ENCODE measurements at regions not wholly inside any gene's neighbourhood (a gene's known extent, or its start where the extent isn't known, plus 50 kb on each side); places are given as distances from the start of the nearest gene placed in this dataset.

DNA sequence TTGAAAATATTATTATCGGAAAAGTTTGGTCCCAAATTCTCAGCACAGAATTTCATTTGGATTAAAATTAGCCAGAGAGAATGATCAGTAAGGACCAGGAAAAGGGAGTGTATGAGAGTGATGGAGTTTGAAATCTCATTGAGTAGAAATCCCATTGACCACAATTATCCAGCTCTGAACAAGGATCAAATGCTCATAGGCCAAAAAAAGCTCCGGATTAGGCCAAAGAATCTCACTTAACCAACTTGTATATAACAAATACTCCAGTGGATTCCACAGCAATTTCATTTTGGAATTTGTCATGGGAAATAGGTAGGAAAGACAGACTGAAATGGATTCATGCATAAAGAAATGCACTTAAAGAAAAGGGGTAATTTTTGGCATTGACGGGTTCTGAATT is 83.9 kb upstream of the SORBS2 start:
- no peak for TF ChIP-seq EZH2 (IDR thresholded peaks at IDR 0.05)
- TF ChIP-seq POLR2AphosphoS5 (IDR thresholded peaks at IDR 0.05; ENCODE audit: borderline replicate concordance, low read depth, low read length), result no peak
- no peak for TF ChIP-seq FOXP2 (optimal IDR thresholded peaks at IDR 0.05; ENCODE audit: control extremely low read depth, extremely low read length, insufficient read depth)
- Histone ChIP-seq H3K9me3 (ENCODE audit: low read depth, low read length) (no peaks in the 10 kb centered on the region), H3K27ac (no peak overlapping the region), H3K4me3 (no peak overlapping the region), H3K9ac (ENCODE audit: insufficient read length) (no peak overlapping the region), H3K36me3 (ENCODE audit: insufficient read depth, low read length) (no peaks in the 10 kb centered on the region)
- no peak for DNase-seq (ENCODE audit: low read depth, low spot score)

DNA sequence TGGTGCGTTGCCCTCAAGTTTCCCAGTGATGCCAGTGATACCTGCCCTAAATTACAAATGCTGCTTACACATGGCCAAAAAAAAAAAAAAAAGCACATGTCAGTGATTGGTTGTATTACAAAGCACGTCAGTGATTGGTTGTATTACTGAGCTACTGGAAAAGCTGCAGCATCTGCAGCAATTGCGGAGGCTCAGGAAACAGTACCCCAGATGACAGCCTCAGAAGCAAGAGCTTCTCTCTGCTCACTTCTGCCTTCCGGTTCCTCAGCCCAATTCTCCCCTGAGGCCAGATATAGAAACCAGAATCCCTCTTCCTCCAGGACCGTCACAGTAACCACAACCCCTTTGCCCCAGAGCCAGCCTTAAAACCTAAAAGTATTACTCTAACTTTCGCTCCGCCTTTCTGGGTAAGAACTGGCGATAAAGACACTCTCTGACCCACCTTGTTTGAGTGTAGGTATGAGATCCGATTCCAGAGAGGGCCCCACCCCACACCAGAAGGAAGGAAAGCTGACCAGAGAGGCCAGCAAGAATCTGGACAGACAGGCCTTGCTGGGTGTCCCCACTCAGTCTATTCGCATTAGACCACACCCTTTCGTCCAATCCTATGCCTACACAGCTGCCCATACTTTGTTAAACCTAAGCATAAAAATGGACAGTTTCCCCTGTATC is 85.0 kb upstream of the SORBS2 start:
- H3K9ac ChIP-seq (ENCODE audit: insufficient read length), result no peak overlapping the region
- no peak for DNase-seq (ENCODE audit: low read depth, low spot score)

DNA sequence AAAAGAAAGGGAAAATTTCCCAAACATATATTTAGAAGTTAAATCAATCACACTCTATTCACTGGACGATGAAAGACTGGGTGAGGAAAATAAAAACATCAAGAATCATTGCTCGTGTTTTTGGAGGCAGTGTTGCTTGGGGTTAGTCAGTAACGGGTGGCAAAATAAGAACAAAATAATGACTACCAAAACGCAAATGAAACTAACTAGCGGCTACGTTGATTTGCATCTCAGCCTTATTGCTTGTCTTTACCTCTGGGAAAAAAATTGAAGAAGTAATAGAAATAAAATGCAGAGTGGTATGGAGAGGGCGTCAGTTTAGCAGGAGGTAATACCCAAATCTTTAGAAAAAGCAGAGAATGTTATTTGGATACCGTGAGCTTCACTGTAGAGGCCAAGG is 86.4 kb upstream of the SORBS2 start:
- TF ChIP-seq POLR2AphosphoS5 (IDR thresholded peaks at IDR 0.05; ENCODE audit: borderline replicate concordance, low read depth, low read length), result no peak
- TF ChIP-seq EZH2 (IDR thresholded peaks at IDR 0.05), result no peak
- TF ChIP-seq FOXP2 (optimal IDR thresholded peaks at IDR 0.05; ENCODE audit: control extremely low read depth, extremely low read length, insufficient read depth), result no peak
- no peak overlapping the region for H3K9ac ChIP-seq (ENCODE audit: insufficient read length)

More for the DNA sequence above, 85.0 kb upstream of the SORBS2 start:
- TF ChIP-seq EZH2 (IDR thresholded peaks at IDR 0.05) (no peak), POLR2AphosphoS5 (IDR thresholded peaks at IDR 0.05; ENCODE audit: borderline replicate concordance, low read depth, low read length) (no peak), FOXP2 (optimal IDR thresholded peaks at IDR 0.05; ENCODE audit: control extremely low read depth, extremely low read length, insufficient read depth) (no peak)
- Histone ChIP-seq H3K4me3 (no peak overlapping the region), H3K27ac (no peak overlapping the region), H3K9me3 (ENCODE audit: low read depth, low read length) (no peaks in the 10 kb centered on the region), H3K36me3 (ENCODE audit: insufficient read depth, low read length) (no peaks in the 10 kb centered on the region)

DNA sequence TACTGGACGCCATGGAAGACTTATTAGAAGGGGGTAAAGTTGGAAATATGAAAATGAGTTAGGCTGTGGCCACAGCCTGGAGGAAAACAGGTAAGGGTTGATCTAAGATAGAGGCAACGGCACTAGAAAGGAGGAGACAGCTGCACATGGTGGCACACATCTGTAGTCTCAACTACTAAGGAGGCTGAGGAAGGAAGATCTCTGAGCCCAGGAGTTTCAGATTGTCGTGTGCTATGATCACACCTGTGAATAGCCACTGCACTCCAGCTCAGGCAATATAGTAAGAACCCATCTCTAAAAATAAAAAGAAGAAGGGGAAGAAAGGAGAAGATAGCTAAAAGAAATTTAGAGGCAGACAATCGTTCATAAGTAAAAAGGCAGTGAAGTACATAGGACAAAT is 87.8 kb upstream of the SORBS2 start:
- no peak overlapping the region for H3K4me3 ChIP-seq
- DNase-seq (ENCODE audit: low read depth, low spot score), result no peak
- no peak overlapping the region for H3K9ac ChIP-seq (ENCODE audit: insufficient read length)
- H3K27ac ChIP-seq, result no peak overlapping the region
- no peaks in the 10 kb centered on the region for H3K36me3 ChIP-seq (ENCODE audit: insufficient read depth, low read length)
- no peaks in the 10 kb centered on the region for H3K9me3 ChIP-seq (ENCODE audit: low read depth, low read length)
- no peak for TF ChIP-seq FOXP2 (optimal IDR thresholded peaks at IDR 0.05; ENCODE audit: control extremely low read depth, extremely low read length, insufficient read depth)

More for the DNA sequence above, 86.4 kb upstream of the SORBS2 start:
- Histone ChIP-seq H3K36me3 (ENCODE audit: insufficient read depth, low read length) (no peaks in the 10 kb centered on the region), H3K27ac (no peak overlapping the region), H3K9me3 (ENCODE audit: low read depth, low read length) (no peaks in the 10 kb centered on the region), H3K4me3 (no peak overlapping the region)
- DNase-seq (ENCODE audit: low read depth, low spot score), result no peak

DNA sequence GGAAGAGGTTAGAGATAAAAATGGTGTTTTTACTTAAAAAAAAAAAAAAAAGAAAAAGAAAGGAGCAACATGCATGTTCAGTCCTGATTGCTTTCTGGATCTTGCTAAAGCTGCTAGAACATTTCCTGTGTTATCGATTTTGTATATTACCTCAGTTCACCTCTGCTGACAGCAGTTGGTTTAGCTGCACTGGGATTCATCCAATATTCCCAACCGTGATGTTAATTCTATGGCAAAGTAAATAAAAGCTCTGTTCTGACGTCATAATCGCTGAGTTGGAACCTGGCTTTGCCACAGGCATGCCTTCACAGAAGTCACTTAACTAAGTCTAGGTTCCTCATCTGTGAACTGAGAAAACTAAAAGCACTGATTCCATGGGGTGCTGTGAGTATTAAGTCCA is 90.7 kb upstream of the SORBS2 start:
- no peak for DNase-seq (ENCODE audit: low read depth, low spot score)
- H3K4me3 ChIP-seq, result no peak overlapping the region

DNA sequence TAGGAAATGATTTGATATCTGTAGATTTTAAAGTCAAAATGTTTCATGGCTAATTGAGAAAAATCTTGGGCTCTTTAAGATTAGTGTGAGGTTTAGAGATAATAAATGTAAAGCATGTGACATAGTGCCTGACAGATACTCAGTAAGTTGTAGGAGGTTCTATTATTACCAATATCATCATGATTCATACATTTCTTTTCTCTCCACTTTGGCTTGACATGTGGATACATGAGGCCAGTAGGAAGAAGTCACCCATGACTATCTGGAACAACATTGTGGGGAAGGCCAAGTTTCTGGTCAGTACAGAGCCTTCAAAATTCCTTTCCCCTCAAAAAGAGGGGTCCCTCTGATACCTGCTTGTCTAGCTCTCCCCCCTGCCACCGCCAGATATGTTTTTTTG is 91.2 kb upstream of the SORBS2 start:
- H3K27ac ChIP-seq, result no peak overlapping the region
- no peak for DNase-seq (ENCODE audit: low read depth, low spot score)
- no peak overlapping the region for H3K9ac ChIP-seq (ENCODE audit: insufficient read length)
- no peaks in the 10 kb centered on the region for H3K9me3 ChIP-seq (ENCODE audit: low read depth, low read length)
- no peaks in the 10 kb centered on the region for H3K36me3 ChIP-seq (ENCODE audit: insufficient read depth, low read length)
- TF ChIP-seq EZH2 (IDR thresholded peaks at IDR 0.05), result no peak
- TF ChIP-seq POLR2AphosphoS5 (IDR thresholded peaks at IDR 0.05; ENCODE audit: borderline replicate concordance, low read depth, low read length), result no peak
- no peak for TF ChIP-seq FOXP2 (optimal IDR thresholded peaks at IDR 0.05; ENCODE audit: control extremely low read depth, extremely low read length, insufficient read depth)
- no peak overlapping the region for H3K4me3 ChIP-seq

More for the DNA sequence above, 90.7 kb upstream of the SORBS2 start:
- no peak overlapping the region for H3K9ac ChIP-seq (ENCODE audit: insufficient read length)
- H3K27ac ChIP-seq, result no peak overlapping the region
- no peak for TF ChIP-seq FOXP2 (optimal IDR thresholded peaks at IDR 0.05; ENCODE audit: control extremely low read depth, extremely low read length, insufficient read depth)
- no peaks in the 10 kb centered on the region for H3K36me3 ChIP-seq (ENCODE audit: insufficient read depth, low read length)
- no peaks in the 10 kb centered on the region for H3K9me3 ChIP-seq (ENCODE audit: low read depth, low read length)

DNA sequence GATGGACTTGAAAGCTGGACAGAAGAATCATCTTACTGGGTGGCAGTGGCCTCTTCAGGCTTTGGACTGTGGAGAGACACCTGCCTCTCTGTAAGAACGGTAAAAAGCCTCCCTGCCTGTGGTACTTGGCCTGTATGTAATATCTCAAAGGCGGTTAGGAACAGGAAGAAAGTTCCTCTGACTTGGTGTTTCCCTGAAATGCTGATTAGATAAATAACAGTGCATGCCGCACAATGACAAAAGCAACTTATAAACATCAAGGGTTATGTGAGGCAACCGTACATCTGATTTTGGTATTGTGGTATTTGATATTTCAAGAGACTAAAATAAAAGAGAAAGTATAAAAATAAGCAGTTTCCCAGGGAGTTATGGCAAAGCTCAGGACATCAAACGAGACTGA is 92.4 kb upstream of the SORBS2 start:
- H3K4me3 ChIP-seq, result no peak overlapping the region
- H3K36me3 ChIP-seq (ENCODE audit: insufficient read depth, low read length), result no peaks in the 10 kb centered on the region
- DNase-seq (ENCODE audit: low read depth, low spot score), result no peak
- no peaks in the 10 kb centered on the region for H3K9me3 ChIP-seq (ENCODE audit: low read depth, low read length)
- TF ChIP-seq EZH2 (IDR thresholded peaks at IDR 0.05) (no peak), FOXP2 (optimal IDR thresholded peaks at IDR 0.05; ENCODE audit: control extremely low read depth, extremely low read length, insufficient read depth) (no peak), POLR2AphosphoS5 (IDR thresholded peaks at IDR 0.05; ENCODE audit: borderline replicate concordance, low read depth, low read length) (no peak)
- no peak overlapping the region for H3K9ac ChIP-seq (ENCODE audit: insufficient read length)
- no peak overlapping the region for H3K27ac ChIP-seq

DNA sequence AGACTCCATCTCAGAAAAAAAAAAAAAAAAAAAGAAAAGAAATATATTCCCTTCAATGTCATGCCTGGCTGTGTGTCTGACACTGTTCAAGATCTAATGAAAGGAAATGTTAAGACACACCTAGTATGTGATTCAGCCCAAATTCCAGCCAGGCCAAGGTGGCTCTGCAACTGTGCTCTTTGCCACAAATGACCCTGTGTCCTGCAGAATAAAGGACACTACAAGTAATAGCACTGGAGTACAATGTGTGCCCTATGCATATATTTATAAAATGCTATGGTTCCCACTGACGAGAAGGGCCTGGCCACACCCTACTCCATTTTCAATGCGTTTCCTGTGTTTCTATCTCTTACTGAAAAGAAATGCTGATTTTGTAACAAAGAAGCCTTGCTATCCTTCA is 98.0 kb upstream of the SORBS2 start:
- no peak for DNase-seq (ENCODE audit: low read depth, low spot score)
- no peak overlapping the region for H3K9ac ChIP-seq (ENCODE audit: insufficient read length)
- no peak overlapping the region for H3K4me3 ChIP-seq
- no peaks in the 10 kb centered on the region for H3K36me3 ChIP-seq (ENCODE audit: insufficient read depth, low read length)
- H3K9me3 ChIP-seq (ENCODE audit: low read depth, low read length), result no peaks in the 10 kb centered on the region
- TF ChIP-seq EZH2 (IDR thresholded peaks at IDR 0.05) (no peak), FOXP2 (optimal IDR thresholded peaks at IDR 0.05; ENCODE audit: control extremely low read depth, extremely low read length, insufficient read depth) (no peak), POLR2AphosphoS5 (IDR thresholded peaks at IDR 0.05; ENCODE audit: borderline replicate concordance, low read depth, low read length) (no peak)
- H3K27ac ChIP-seq, result no peak overlapping the region

DNA sequence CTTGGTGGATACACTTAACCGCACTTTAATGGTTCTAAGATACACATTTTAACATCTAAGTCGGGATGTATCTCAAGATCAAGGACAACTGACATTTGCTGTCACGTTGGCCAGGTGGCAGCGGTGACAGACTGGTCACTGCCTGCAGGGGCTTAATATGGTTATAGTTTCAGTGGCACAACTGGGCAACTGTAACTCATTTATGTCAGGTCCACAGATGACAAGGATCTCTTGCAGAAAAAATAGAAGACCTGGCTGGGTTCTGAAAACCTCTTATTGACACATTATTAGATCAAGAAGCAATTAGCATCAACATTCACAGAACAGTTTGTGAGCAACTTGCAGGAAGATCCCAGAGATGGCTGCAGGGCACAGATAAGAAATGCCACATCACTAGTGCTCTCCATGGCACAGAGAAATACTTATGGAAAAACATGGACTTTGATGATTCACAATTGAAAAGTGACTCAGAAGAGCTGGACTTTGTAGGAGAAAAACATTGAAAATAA is 99.6 kb upstream of the SORBS2 start:
- DNase-seq (ENCODE audit: low read depth, low spot score), result no peak
- TF ChIP-seq FOXP2 (optimal IDR thresholded peaks at IDR 0.05; ENCODE audit: control extremely low read depth, extremely low read length, insufficient read depth), result no peak
- TF ChIP-seq EZH2 (IDR thresholded peaks at IDR 0.05), result no peak
- TF ChIP-seq POLR2AphosphoS5 (IDR thresholded peaks at IDR 0.05; ENCODE audit: borderline replicate concordance, low read depth, low read length), result no peak
- H3K9me3 ChIP-seq (ENCODE audit: low read depth, low read length), result no peaks in the 10 kb centered on the region
- H3K27ac ChIP-seq, result no peak overlapping the region
- H3K36me3 ChIP-seq (ENCODE audit: insufficient read depth, low read length), result no peaks in the 10 kb centered on the region
- no peak overlapping the region for H3K9ac ChIP-seq (ENCODE audit: insufficient read length)
- no peak overlapping the region for H3K4me3 ChIP-seq
